Panc1 (cell line): ENCODE measurements at regions not wholly inside any gene's neighbourhood (a gene's known extent, or its start where the extent isn't known, plus 50 kb on each side); places are given as distances from the start of the nearest gene placed in this dataset.

ENCODE experiments used
- ATAC-seq: fragments of 200-7000 bp; cut with Tn5 transposase; 2 replicates; pipeline ENCODE4 v1.9.1; 2020; ENCODE audit warnings: mild to moderate bottlenecking, moderate library complexity
- BruUV-seq: library from RNA; stranded (reverse); fragments of 400-500 nt; replicated peaks from 2 replicates; lab custom pipeline; 2021; lab: Mats Ljungman, UMichigan
- CTCF ChIA-PET: fragments of 300-600 bp; sonication (Branson Sonifier 250); formaldehyde crosslinking; loops from one replicate; lab custom pipeline; 2022; ENCODE audit warnings: antibody characterized with exemption; lab: Charles Lee
- POLR2A ChIA-PET: fragments of 300-600 bp; sonication (Branson Sonifier 250); formaldehyde crosslinking; loops from one replicate; lab custom pipeline; 2022; ENCODE audit warnings: antibody characterized with exemption; lab: Charles Lee
- DNase-seq: peaks from one replicate; pipeline ENCODE4 v3.0.0-alpha.2; 2010; ENCODE audit warnings: low read depth, low spot score
- H3K27ac ChIP-seq: 2 replicates; pipeline ENCODE4 v1.5.1; 2011; ENCODE audit warnings: mild to moderate bottlenecking, low read length, inconsistent platforms
- H3K27me3 ChIP-seq: fragments of 200-500 bp; sonication (Bioruptor generic); 2 replicates; pipeline ENCODE4 v1.6.0; 2014; ENCODE audit warnings: low read length, inconsistent platforms; ENCODE audit not compliant: control insufficient read depth, insufficient read depth
- H3K36me3 ChIP-seq: fragments of 200-500 bp; sonication (Bioruptor generic); 2 replicates; pipeline ENCODE4 v1.5.1; 2014; ENCODE audit warnings: inconsistent platforms, mild to moderate bottlenecking, low read length, moderate library complexity; ENCODE audit not compliant: control insufficient read depth, insufficient read depth
- H3K4me1 ChIP-seq: 2 replicates; pipeline ENCODE4 v1.5.1; 2011; ENCODE audit warnings: inconsistent platforms, mild to moderate bottlenecking, low read length, moderate library complexity; ENCODE audit not compliant: control insufficient read depth, insufficient read depth
- H3K4me3 ChIP-seq, 2 experiments: 2 replicates each; pipeline ENCODE4 v1.5.1; 2011 to 2012; ENCODE audit warnings: low read depth in 2 of 2, low read length in 2 of 2, mild to moderate bottlenecking in 2 of 2, inconsistent platforms in 1 of 2, moderate library complexity in 1 of 2
- H3K9me3 ChIP-seq: fragments of 200-500 bp; sonication (Bioruptor generic); 2 replicates; pipeline ENCODE4 v1.5.1; 2014; ENCODE audit warnings: low read depth, mild to moderate bottlenecking, inconsistent platforms, low read length, moderate library complexity; ENCODE audit not compliant: control insufficient read depth, insufficient read depth
- CTCF ChIP-seq: fragments of 450-650 bp; IDR thresholded peaks from 2 replicates; pipeline ENCODE4 v1.5.1; 2017; ENCODE audit warnings: mild to moderate bottlenecking
- POLR2AphosphoS5 ChIP-seq: IDR thresholded peaks from 2 replicates; pipeline ENCODE4 v1.6.1; 2012; ENCODE audit warnings: mild to moderate bottlenecking, low read depth, low read length, moderate library complexity
- REST ChIP-seq, 2 experiments: IDR thresholded peaks; 2 replicates each; pipeline ENCODE4 v1.6.1; 2011 to 2012; ENCODE audit warnings: low read depth in 2 of 2, control low read depth in 1 of 2, low read length in 1 of 2, mild to moderate bottlenecking in 1 of 2, moderate library complexity in 1 of 2; ENCODE audit not compliant: insufficient read depth in 1 of 2
- SIN3A ChIP-seq: IDR thresholded peaks from 2 replicates; pipeline ENCODE4 v1.6.1; 2012; ENCODE audit warnings: low read depth, mild to moderate bottlenecking, low read length, moderate library complexity, borderline replicate concordance; ENCODE audit not compliant: insufficient read depth
- TCF7L2 ChIP-seq: IDR thresholded peaks from 2 replicates; pipeline ENCODE4 v1.6.1; 2011; ENCODE audit warnings: mild to moderate bottlenecking, low read depth, low read length, inconsistent platforms
- in situ Hi-C: cut with HindIII; loops from 2 replicates; pipeline ENCODE4 v1.10.0; 2016; ENCODE audit warnings: low sequenced_read_pairs, low pct_unique_long_range_greater_than_20kb
- intact Hi-C: fragments of 100-400 bp; cut with micrococcal nuclease; formaldehyde crosslinking; loops from one replicate; pipeline ENCODE4 v1.10.0; 2022; ENCODE audit not compliant: unreplicated experiment

GRCh38 chr5:118478852-118479251, 509.5 kb downstream of the DTWD2 start:
- BruUV-seq, result no TSS peak
- DNase-seq, result no peak
- Histone ChIP-seq H3K36me3 (no peaks in the 10 kb centered on the region), H3K9me3 (no peaks in the 10 kb centered on the region), H3K4me1 (no peaks in the 10 kb centered on the region), H3K27ac (no peak overlapping the region), H3K4me3 (no peak overlapping the region), H3K27me3 (no peaks in the 10 kb centered on the region)
- ChIA-PET POLR2A (no interaction called here), CTCF (no interaction called here)
- no peak for ATAC-seq
- TF ChIP-seq POLR2AphosphoS5 (no peak), REST (IDR thresholded peaks at IDR 0.05; ENCODE audit: insufficient read depth in 1 of 2, low read depth in 2 of 2, low read length in 1 of 2) (no peak), SIN3A (no peak), TCF7L2 (no peak), CTCF (no peak)
- in situ Hi-C loops (no loop called here), intact Hi-C loops (no loop called here)

- ATAC-seq (no peak), DNase-seq (no peak)
- no peaks in the 10 kb centered on the region for H3K36me3 ChIP-seq
- no peak overlapping the region for H3K27ac ChIP-seq
- TF ChIP-seq POLR2AphosphoS5 (no peak), TCF7L2 (no peak)
- no TSS peak for BruUV-seq
- H3K27me3 ChIP-seq, result no peaks in the 10 kb centered on the region
- intact Hi-C loops (no loop called here), in situ Hi-C loops (no loop called here)
- ChIA-PET POLR2A (no interaction called here), CTCF (no interaction called here)
- no peaks in the 10 kb centered on the region for H3K9me3 ChIP-seq
- no peak overlapping the region for H3K4me3 ChIP-seq
- H3K4me1 ChIP-seq, result no peaks in the 10 kb centered on the region
Observed at GRCh38 chr5:118468085-118468484, 520.3 kb downstream of the DTWD2 start.

GRCh38 chr5:118467103-118467502, 521.2 kb downstream of the DTWD2 start:
- H3K36me3 ChIP-seq, result no peaks in the 10 kb centered on the region
- no peak overlapping the region for H3K4me3 ChIP-seq
- no peak for TF ChIP-seq POLR2AphosphoS5
- no peak for TF ChIP-seq SIN3A
- TF ChIP-seq REST (IDR thresholded peaks at IDR 0.05; ENCODE audit: insufficient read depth in 1 of 2, low read depth in 2 of 2, low read length in 1 of 2), result no peak
- TF ChIP-seq CTCF, result no peak
- TF ChIP-seq TCF7L2, result no peak
- in situ Hi-C loops (no loop called here), intact Hi-C loops (no loop called here)
- no peaks in the 10 kb centered on the region for H3K27me3 ChIP-seq
- POLR2A ChIA-PET, result no interaction called here
- no peaks in the 10 kb centered on the region for H3K4me1 ChIP-seq
- no peak for DNase-seq
- no peak overlapping the region for H3K27ac ChIP-seq
- H3K9me3 ChIP-seq, result no peaks in the 10 kb centered on the region
- ATAC-seq, result no peak
- no TSS peak for BruUV-seq
- CTCF ChIA-PET, result no interaction called here
